NCI-H146 treated with DMSO at 0.1 percent for 48 hours (cell line): ENCODE measurements at regions not wholly inside any gene's neighbourhood (a gene's known extent, or its start where the extent isn't known, plus 50 kb on each side); places are given as distances from the start of the nearest gene placed in this dataset.
"Not testable (repeated sequence)": the region's sequence is repeated elsewhere in the genome, so short reads cannot be mapped to it uniquely, and the experiment has no call there.

Experiments
- DNase-seq: peaks from one replicate; lab custom pipeline; 2025; ENCODE audit not compliant: unreplicated experiment; lab: John Stamatoyannopoulos, UW

- no peak for DNase-seq
Measured at GRCh38 chr20:54792688-54793087, 317.3 kb downstream of the DOK5 start.

- DNase-seq: not testable (repeated sequence)
Measured at GRCh38 chr20:54788260-54788659, 312.9 kb downstream of the DOK5 start.

GRCh38 chr20:54782758-54783157 lies 307.4 kb downstream of the DOK5 start:
- not testable (repeated sequence) for DNase-seq

- DNase-seq: no peak
Measured at GRCh38 chr20:54774426-54774825, 299.0 kb downstream of the DOK5 start.

- no peak for DNase-seq
Measured at GRCh38 chr20:54773643-54774000, 298.2 kb downstream of the DOK5 start.

GRCh38 chr20:54772893-54773642 lies 297.7 kb downstream of the DOK5 start:
- DNase-seq: no peak

GRCh38 chr20:54766483-54766882 lies 291.1 kb downstream of the DOK5 start:
- no peak for DNase-seq

GRCh38 chr20:54763366-54763765 lies 288.0 kb downstream of the DOK5 start:
- DNase-seq: no peak

GRCh38 chr20:54759589-54759988 lies 284.2 kb downstream of the DOK5 start:
- no peak for DNase-seq

- no peak for DNase-seq
Measured at GRCh38 chr20:54746796-54747195, 271.4 kb downstream of the DOK5 start.

GRCh38 chr20:54745780-54746179 lies 270.4 kb downstream of the DOK5 start:
- no peak for DNase-seq

- no peak for DNase-seq
Measured at GRCh38 chr20:54744097-54744496, 268.7 kb downstream of the DOK5 start.

- DNase-seq: no peak
Measured at GRCh38 chr20:54742193-54742592, 266.8 kb downstream of the DOK5 start.

GRCh38 chr20:54736421-54736820 lies 261.0 kb downstream of the DOK5 start:
- no peak for DNase-seq

GRCh38 chr20:54733687-54734086 lies 258.3 kb downstream of the DOK5 start:
- DNase-seq: no peak

- no peak for DNase-seq
Measured at GRCh38 chr20:54727490-54727889, 252.1 kb downstream of the DOK5 start.

- no peak for DNase-seq
Measured at GRCh38 chr20:54726687-54727300, 251.4 kb downstream of the DOK5 start.

GRCh38 chr20:54725266-54725665 lies 249.9 kb downstream of the DOK5 start:
- not testable (repeated sequence) for DNase-seq

- DNase-seq: no peak
Measured at GRCh38 chr20:54723723-54724122, 248.3 kb downstream of the DOK5 start.

- DNase-seq: no peak
Measured at GRCh38 chr20:54717983-54718382, 242.6 kb downstream of the DOK5 start.

GRCh38 chr20:54716790-54717189 lies 241.4 kb downstream of the DOK5 start:
- no peak for DNase-seq

GRCh38 chr20:54716174-54716747 lies 240.9 kb downstream of the DOK5 start:
- no peak for DNase-seq
